AG04450 (cell line): ENCODE measurements at regions not wholly inside any gene's neighbourhood (a gene's known extent, or its start where the extent isn't known, plus 50 kb on each side); places are given as distances from the start of the nearest gene placed in this dataset.

Experiments used
- CTCF ChIA-PET: fragments of 300-600, 350-600 bp; formaldehyde crosslinking; extraction: SDS; loops from one replicate; lab custom pipeline; 2022; ENCODE audit warnings: antibody characterized with exemption, inconsistent platforms; lab: Charles Lee
- POLR2A ChIA-PET: fragments of 350-600 bp; formaldehyde crosslinking; extraction: SDS; loops from one replicate; lab custom pipeline; 2021; ENCODE audit warnings: antibody characterized with exemption, inconsistent platforms; lab: Yijun Ruan, JAX
- DNase-seq: peaks from one replicate; pipeline ENCODE4 v3.0.0-alpha.2; 2011; ENCODE audit warnings: low read depth, low spot score
- H3K27ac ChIP-seq: one replicate; pipeline ENCODE4 v1.5.1; 2012; ENCODE audit warnings: low read depth, low read length, control low read depth
- H3K27me3 ChIP-seq: one replicate; pipeline ENCODE4 v1.6.0; 2012; ENCODE audit warnings: low read length; ENCODE audit not compliant: control insufficient read depth, insufficient read depth
- H3K4me3 ChIP-seq: 2 replicates; pipeline ENCODE4 v1.5.1; 2011; ENCODE audit warnings: mild to moderate bottlenecking, low read depth, low read length, control low read depth
- H3K9me3 ChIP-seq: 2 replicates; pipeline ENCODE4 v1.5.1; 2012; ENCODE audit warnings: low read length; ENCODE audit not compliant: control insufficient read depth, insufficient read depth
- TF ChIP-seq, protein P1 (sequence below): IDR thresholded peaks from 2 replicates; pipeline ENCODE4 v1.5.1; 2011; ENCODE audit warnings: low read depth, low read length, control low read depth, inconsistent platforms

DNA sequence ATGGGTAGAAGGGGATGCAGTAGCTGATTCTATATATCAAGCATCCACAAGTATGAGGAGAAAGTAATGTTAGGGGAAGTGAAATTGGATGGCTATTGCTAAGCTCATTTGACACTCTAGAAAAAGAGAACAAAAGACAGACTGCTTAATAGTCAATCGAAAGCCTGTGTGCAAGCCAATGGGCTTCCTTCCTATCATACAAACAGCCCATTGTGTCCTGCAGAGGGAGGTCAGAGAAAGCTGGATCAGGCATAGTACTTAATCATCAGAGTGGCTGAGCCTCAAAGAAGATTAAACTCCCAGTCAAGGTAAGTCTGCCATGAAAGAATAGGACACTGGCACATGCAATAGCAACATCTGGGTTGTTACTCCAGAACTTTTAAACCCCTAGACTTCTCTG is 50.9 kb upstream of the PGR start:
- Histone ChIP-seq H3K27ac (no peak overlapping the region), H3K4me3 (no peak overlapping the region), H3K9me3 (no peaks in the 10 kb centered on the region), H3K27me3 (no peaks in the 10 kb centered on the region)
- DNase-seq: no peak
- ChIA-PET POLR2A (no interaction called here), CTCF (no interaction called here)
- TF ChIP-seq, protein P1, sequence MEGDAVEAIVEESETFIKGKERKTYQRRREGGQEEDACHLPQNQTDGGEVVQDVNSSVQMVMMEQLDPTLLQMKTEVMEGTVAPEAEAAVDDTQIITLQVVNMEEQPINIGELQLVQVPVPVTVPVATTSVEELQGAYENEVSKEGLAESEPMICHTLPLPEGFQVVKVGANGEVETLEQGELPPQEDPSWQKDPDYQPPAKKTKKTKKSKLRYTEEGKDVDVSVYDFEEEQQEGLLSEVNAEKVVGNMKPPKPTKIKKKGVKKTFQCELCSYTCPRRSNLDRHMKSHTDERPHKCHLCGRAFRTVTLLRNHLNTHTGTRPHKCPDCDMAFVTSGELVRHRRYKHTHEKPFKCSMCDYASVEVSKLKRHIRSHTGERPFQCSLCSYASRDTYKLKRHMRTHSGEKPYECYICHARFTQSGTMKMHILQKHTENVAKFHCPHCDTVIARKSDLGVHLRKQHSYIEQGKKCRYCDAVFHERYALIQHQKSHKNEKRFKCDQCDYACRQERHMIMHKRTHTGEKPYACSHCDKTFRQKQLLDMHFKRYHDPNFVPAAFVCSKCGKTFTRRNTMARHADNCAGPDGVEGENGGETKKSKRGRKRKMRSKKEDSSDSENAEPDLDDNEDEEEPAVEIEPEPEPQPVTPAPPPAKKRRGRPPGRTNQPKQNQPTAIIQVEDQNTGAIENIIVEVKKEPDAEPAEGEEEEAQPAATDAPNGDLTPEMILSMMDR: no peak
